Pancreas (tissue), 10 donors: ENCODE measurements at regions not wholly inside any gene's neighbourhood (a gene's known extent, or its start where the extent isn't known, plus 50 kb on each side); places are given as distances from the start of the nearest gene placed in this dataset.

ENCODE experiments used
- ATAC-seq, 4 donors: fragments of 200-7000 bp; cut with Tn5 transposase; one replicate each; pipeline versions ENCODE4 v1.8.0 to v1.9.1; 2020; ENCODE audit warnings: mild to moderate bottlenecking in 4 of 4, moderate library complexity in 4 of 4
- DNase-seq, 6 donors: peaks; one replicate each; pipeline ENCODE4 v3.0.0-alpha.2; 2020
- FAIRE-seq: peaks from 2 replicates; lab custom pipeline; 2012; peaks lifted over from hg19 to GRCh38; lab: Jason Lieb, UNC
- H3K27ac ChIP-seq, 4 donors: fragments of 200-600 bp; sonication (generic); 1 replicate in 3 of 4; 2 replicates in 1 of 4; pipeline versions ENCODE4 v1.5.0 to v1.8.0; 2020
- H3K27me3 ChIP-seq, 4 donors: fragments of 200-600 bp; one replicate each; pipeline ENCODE4 v1.8.0; 2021
- H3K36me3 ChIP-seq, 3 donors: fragments of 200-600 bp; sonication (generic) in 1 of 3; one replicate each; pipeline versions ENCODE4 v1.5.0 to v1.8.0; 2020 to 2021
- H3K4me1 ChIP-seq, 3 donors: fragments of 200-600 bp; one replicate each; pipeline ENCODE4 v1.8.0; 2021
- H3K4me3 ChIP-seq, 4 donors: fragments of 200-600 bp; sonication (generic) in 2 of 4; one replicate each; pipeline versions ENCODE4 v1.5.0 to v1.8.0; 2020 to 2021
- H3K9me3 ChIP-seq, 4 donors: fragments of 200-600 bp; one replicate each; pipeline ENCODE4 v1.8.0; 2021
- CTCF ChIP-seq, 4 donors: fragments of 200-600 bp; sonication (generic) in 3 of 4; IDR thresholded peaks; one replicate each; pipeline versions ENCODE4 v1.5.0 to v1.8.0; 2021; ENCODE audit warnings: antibody characterized with exemption in 4 of 4
- WGBS, 2 donors: extraction: QIAGEN DNeasy Blood & Tissue Kit; methylation state at CpG; one replicate each; pipeline ENCODE4 v1.1.7; 2013; 5-methylcytosine and 5-hydroxymethylcytosine counted together
- intact Hi-C, 3 donors: fragments of 100-400 bp; cut with DNase I; formaldehyde crosslinking; loops; one replicate each; pipeline versions ENCODE4 v1.11.1 to v1.14.2; 2022
- donor health status: healthy with polysubstance abuse.
- donor health status: DM: no; HTN: no; CAD: no; lungs with moderate emphysema.
- donor health status: DM: no; HTN: no; CAD: no.
- donor health status: control.
- donor health status: control.
- donor health status: Bipolar disorder and iron deficiency.
- donor health status: DM: yes; HTN: yes; CAD: no.
- donor health status: DM: no; HTN: no; CAD: no.
- donor health status: DM: no; HTN: no; CAD: no.
- donor health status: DM: yes; HTN: yes; CAD: no.

GRCh38 chr13:106744516-106744915, 176.6 kb upstream of the ARGLU1 start:
- FAIRE-seq (no peak), ATAC-seq (no peak), DNase-seq (no peak)
- WGBS, 2 donors: 77 to 84% methylated on average over 6 of the region's 6 CpGs
- no peak for TF ChIP-seq CTCF (IDR thresholded peaks at IDR 0.05)
- Histone ChIP-seq H3K27ac (no peak overlapping the region), H3K36me3 (no peaks in the 10 kb centered on the region), H3K27me3 (no peaks in the 10 kb centered on the region), H3K4me3 (no peak overlapping the region), H3K9me3 (no peaks in the 10 kb centered on the region), H3K4me1 (no peaks in the 10 kb centered on the region)
- intact Hi-C loops: no loop called here

DNA sequence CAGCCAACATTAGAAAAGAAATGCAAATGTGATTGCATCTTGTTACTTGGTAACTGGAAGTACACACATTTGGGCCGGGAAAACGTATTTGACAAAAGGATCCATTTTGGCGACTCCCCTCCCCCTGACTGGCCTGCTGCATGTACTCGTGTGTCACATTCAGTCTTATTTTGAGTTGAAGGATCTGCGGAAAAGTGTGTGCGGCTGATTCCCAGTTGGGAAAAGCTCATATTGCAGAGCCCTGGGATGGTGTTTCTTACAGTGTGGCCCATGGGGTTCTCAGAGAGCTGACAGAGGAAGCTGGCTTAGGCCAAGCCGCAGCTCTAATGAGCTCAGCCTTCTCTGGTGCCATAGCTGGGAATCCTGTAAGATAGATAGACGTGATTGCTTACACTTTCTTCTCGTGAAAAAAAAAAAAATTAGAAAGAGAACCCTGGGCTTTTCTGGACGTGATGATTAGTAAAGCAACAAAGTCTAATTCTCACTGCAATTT, 170.3 kb upstream of the ARGLU1 start:
- Histone ChIP-seq H3K27ac (no peak overlapping the region), H3K4me3 (no peak overlapping the region), H3K9me3 (no peaks in the 10 kb centered on the region), H3K27me3 (no peaks in the 10 kb centered on the region), H3K36me3 (no peaks in the 10 kb centered on the region), H3K4me1 (no peaks in the 10 kb centered on the region)
- 77 to 83% methylated on average over 10 of the region's 10 CpGs for WGBS, 2 donors
- FAIRE-seq (no peak), DNase-seq (no peak), ATAC-seq (no peak)
- intact Hi-C loops: no loop called here
- no peak for TF ChIP-seq CTCF (IDR thresholded peaks at IDR 0.05)

GRCh38 chr13:106736941-106737340, 169.0 kb upstream of the ARGLU1 start:
- intact Hi-C loops: no loop called here
- no peak for ATAC-seq
- H3K9me3 ChIP-seq: no peaks in the 10 kb centered on the region
- no peak for FAIRE-seq
- H3K36me3 ChIP-seq: no peaks in the 10 kb centered on the region
- no peak for DNase-seq
- H3K4me1 ChIP-seq: no peaks in the 10 kb centered on the region
- no peak for TF ChIP-seq CTCF (IDR thresholded peaks at IDR 0.05)
- no peak overlapping the region for H3K4me3 ChIP-seq
- H3K27me3 ChIP-seq: no peaks in the 10 kb centered on the region
- H3K27ac ChIP-seq: no peak overlapping the region
- 65 to 66% methylated on average over 12 of the region's 12 CpGs for WGBS, 2 donors

DNA sequence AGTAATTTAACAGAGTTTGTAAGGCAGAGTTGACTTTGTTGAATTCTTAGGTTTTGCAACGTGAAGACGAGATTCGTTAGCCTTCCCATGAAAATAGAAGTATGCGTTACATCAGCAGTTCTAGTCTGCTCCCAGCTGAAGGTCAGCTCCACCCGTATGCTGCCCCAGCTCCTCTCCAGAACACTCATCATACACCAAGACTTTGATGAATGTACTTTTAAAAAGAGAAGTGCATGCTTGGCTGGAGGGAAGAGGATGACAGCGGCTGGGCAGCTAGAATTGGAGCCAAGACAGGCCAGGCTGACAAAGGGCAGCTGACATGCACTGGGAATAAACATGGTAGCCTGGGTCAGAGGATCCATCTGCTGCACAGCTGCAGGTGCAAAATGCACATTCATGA, 166.3 kb upstream of the ARGLU1 start:
- FAIRE-seq (no peak), ATAC-seq (no peak), DNase-seq (no peak)
- H3K27ac ChIP-seq: no peak overlapping the region
- no peaks in the 10 kb centered on the region for H3K9me3 ChIP-seq
- WGBS, 2 donors: 68 to 76% methylated on average over 6 of the region's 6 CpGs
- no peaks in the 10 kb centered on the region for H3K36me3 ChIP-seq
- TF ChIP-seq CTCF (IDR thresholded peaks at IDR 0.05): no peak
- H3K4me1 ChIP-seq: no peaks in the 10 kb centered on the region
- intact Hi-C loops: no loop called here
- H3K4me3 ChIP-seq: no peak overlapping the region
- H3K27me3 ChIP-seq: no peaks in the 10 kb centered on the region

GRCh38 chr13:106723036-106723435, 155.1 kb upstream of the ARGLU1 start:
- no peak for FAIRE-seq
- Histone ChIP-seq H3K27me3 (peaks cover 0 to 2% (median 0%) of the 10 kb centered on the region in 4 donors), H3K9me3 (no peaks in the 10 kb centered on the region), H3K36me3 (no peaks in the 10 kb centered on the region), H3K27ac (no peak overlapping the region), H3K4me1 (no peaks in the 10 kb centered on the region), H3K4me3 (no peak overlapping the region)
- WGBS, 2 donors: 45 to 48% methylated on average over 6 of the region's 6 CpGs
- ATAC-seq: no peak
- DNase-seq: no peak
- no peak for TF ChIP-seq CTCF (IDR thresholded peaks at IDR 0.05)
- intact Hi-C loops: no loop called here
